Iris pigment epithelial cell (primary cell): ENCODE measurements at regions not wholly inside any gene's neighbourhood (a gene's known extent, or its start where the extent isn't known, plus 50 kb on each side); places are given as distances from the start of the nearest gene placed in this dataset.

Experiments
- DNase-seq: peaks from one replicate; pipeline ENCODE4 v3.0.0-alpha.2; 2011; ENCODE audit warnings: low read depth

- DNase-seq: no peak
These were observed 204.9 kb downstream of the ATG4C start for GRCh38 chr1:62988867-62989266.

- DNase-seq: no peak
These were observed 205.6 kb downstream of the ATG4C start for GRCh38 chr1:62989497-62989896.

- DNase-seq: no peak
These were observed 207.2 kb downstream of the ATG4C start for GRCh38 chr1:62991152-62991551.

- DNase-seq: no peak
These were observed 209.9 kb downstream of the ATG4C start for GRCh38 chr1:62993844-62994243.

GRCh38 chr1:62995173-62995572 is 211.2 kb downstream of the ATG4C start:
- no peak for DNase-seq

- DNase-seq: no peak
These were observed 214.0 kb downstream of the ATG4C start for GRCh38 chr1:62997884-62998283.

GRCh38 chr1:62998845-62999649 is 215.1 kb downstream of the ATG4C start:
- no peak for DNase-seq

GRCh38 chr1:63000508-63000907 is 216.6 kb downstream of the ATG4C start:
- DNase-seq: no peak

DNA sequence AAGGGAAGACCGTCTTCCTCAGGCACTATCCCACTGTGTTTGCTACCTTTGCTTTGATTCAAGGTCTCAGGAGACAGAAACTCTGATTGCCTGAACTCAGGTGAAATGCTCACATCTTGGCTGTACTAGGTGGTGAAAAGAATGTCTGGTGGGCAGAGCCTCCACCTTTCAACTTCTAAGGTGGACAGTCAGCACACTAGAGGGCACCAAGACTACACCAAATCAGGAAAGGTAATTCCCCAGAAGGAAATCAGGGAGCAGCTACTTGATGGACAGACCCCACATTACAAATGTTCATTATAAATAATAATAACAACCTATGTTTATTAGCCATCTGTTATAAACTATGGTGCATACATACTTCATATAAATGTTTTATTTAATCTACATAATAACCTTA is 220.9 kb downstream of the ATG4C start:
- peak; percentile 19 for DNase-seq

GRCh38 chr1:63005812-63006211 is 221.9 kb downstream of the ATG4C start:
- DNase-seq: no peak

GRCh38 chr1:63009421-63009820 is 225.5 kb downstream of the ATG4C start:
- no peak for DNase-seq

- DNase-seq: peak; percentile 7
These were observed 227.2 kb downstream of the ATG4C start for GRCh38 chr1:63010913-63011660.

GRCh38 chr1:63012339-63012738 is 228.4 kb downstream of the ATG4C start:
- DNase-seq: peak; percentile 10

- DNase-seq: no peak
These were observed 230.3 kb downstream of the ATG4C start for GRCh38 chr1:63014267-63014666.

DNA sequence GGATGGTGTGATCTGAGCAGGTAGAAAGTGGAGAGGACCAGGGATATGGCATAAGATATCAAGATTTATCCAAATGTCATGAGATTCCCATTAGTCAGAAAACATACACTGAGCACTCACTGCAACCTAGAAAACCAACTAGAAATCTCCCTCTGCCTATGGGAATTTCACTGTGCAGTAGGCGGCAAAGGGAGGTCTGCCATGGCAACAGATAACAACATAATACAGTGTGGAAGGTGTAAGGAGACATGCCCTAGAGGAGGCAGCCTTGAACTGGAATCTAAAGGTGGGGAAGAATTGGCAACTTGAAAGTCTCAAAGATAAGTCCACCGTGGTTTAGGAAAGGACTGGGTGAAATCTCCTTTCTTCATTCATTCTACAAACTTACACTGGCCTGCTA is 238.4 kb downstream of the ATG4C start:
- DNase-seq: no peak

- no peak for DNase-seq
These were observed 239.2 kb downstream of the ATG4C start for GRCh38 chr1:63023171-63023570.

DNA sequence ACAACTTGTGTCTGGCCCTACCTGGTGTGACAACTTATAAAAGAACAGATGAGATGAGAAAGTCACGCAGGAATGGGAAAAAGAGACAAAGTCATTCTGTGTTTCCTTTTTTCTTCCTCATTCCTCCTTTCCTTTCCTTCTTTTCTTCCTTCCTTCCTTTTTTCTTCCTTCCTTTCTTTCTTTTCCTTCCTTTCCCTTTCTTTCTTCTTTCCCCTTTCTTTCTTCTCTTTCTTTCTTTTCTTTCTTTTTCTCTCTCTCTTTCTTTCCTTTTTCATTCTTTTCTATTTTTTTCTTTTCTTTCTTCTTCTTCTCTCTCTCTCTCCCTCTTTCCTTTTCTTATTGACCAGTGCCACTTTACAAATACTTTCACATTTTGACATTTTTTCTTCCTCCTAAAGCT is 239.7 kb downstream of the ATG4C start:
- DNase-seq: no peak

- peak; percentile 19 for DNase-seq
These were observed 240.2 kb downstream of the ATG4C start for GRCh38 chr1:63024132-63024531.

- no peak for DNase-seq
These were observed 243.2 kb downstream of the ATG4C start for GRCh38 chr1:63027176-63027575.

DNA sequence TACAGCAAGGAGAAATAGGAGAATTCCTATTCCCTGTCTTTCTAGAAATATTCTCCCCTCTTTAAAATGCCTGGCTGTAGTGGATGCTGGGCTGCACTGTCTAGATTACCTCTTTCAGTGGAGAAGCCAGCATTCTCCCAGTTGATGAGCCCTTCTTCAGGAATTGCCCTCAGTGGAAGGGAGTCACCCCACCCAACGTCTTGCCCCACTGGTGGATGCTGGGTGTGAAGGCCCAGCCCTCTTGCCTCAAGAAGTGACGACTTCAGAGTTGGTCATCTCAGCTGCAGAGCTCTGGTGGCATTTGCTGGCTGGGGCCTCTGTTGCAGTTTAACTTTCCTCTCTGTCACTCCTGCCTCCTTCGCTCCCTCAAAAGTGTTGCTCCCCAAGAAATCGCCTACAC is 248.2 kb downstream of the ATG4C start:
- DNase-seq: no peak

- DNase-seq: no peak
These were observed 249.3 kb downstream of the ATG4C start for GRCh38 chr1:63033211-63033610.

- DNase-seq: no peak
These were observed 250.3 kb downstream of the ATG4C start for GRCh38 chr1:63034256-63034655.

DNA sequence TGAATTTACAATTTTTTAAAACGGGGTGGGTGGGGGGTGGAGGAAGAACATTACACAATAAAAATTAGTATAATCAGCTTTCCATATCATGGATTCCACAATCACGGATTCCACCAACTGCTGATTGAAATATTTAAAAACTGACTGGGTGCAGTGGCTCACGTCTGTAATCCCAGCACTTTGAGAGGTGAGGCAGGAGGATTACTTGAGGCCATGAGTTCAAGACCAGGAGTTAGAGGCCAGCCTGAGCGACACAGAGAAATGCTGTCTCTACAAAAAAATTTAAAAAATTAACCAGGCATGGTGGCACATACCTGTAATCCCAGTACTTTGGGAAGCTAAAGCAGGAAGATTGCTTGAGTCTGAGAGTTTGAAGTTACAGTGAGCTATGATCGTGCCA is 254.7 kb downstream of the ATG4C start:
- no peak for DNase-seq

GRCh38 chr1:63041660-63042059 is 257.7 kb downstream of the ATG4C start:
- no peak for DNase-seq
